ENCODE measurements at regions not wholly inside any gene's neighbourhood (a gene's known extent, or its start where the extent isn't known, plus 50 kb on each side); places are given as distances from the start of the nearest gene placed in this dataset.

- Histone ChIP-seq H3K4me2 (ENCODE audit: low read length) (no peak overlapping the region), H3K9ac (ENCODE audit: low read length) (no peak overlapping the region), H3K79me2 (replicated peaks; ENCODE audit: insufficient read depth, low read length) (no peaks in the 10 kb centered on the region), H3K27me3 (ENCODE audit: insufficient read depth, low read depth, low read length) (no peaks in the 10 kb centered on the region), H3K36me3 (ENCODE audit: insufficient read depth, low read length) (no peaks in the 10 kb centered on the region), H3F3A (ENCODE audit: insufficient read depth, low read length, poor library complexity, severe bottlenecking) (no peaks in the 10 kb centered on the region), H2AFZ (ENCODE audit: low read depth, low read length) (no peak overlapping the region), H3K9me3 (ENCODE audit: low read length) (no peaks in the 10 kb centered on the region), H4K20me1 (ENCODE audit: insufficient read depth) (no peaks in the 10 kb centered on the region), H3K9me2 (ENCODE audit: insufficient read depth, low read length) (no peaks in the 10 kb centered on the region), H3K4me3 (ENCODE audit: low read length) (no peak overlapping the region), H3K27ac (ENCODE audit: low read length) (no peak overlapping the region)
- TF ChIP-seq EP300 (conservative IDR thresholded peaks at IDR 0.05; ENCODE audit: poor library complexity, severe bottlenecking) (no peak), RAD21 (conservative IDR thresholded peaks at IDR 0.05) (no peak), REST (IDR thresholded peaks at IDR 0.05; ENCODE audit: borderline replicate concordance) (no peak), SMC3 (conservative IDR thresholded peaks at IDR 0.05; ENCODE audit: poor library complexity) (no peak), EZH2 (IDR thresholded peaks at IDR 0.05; ENCODE audit: borderline replicate concordance, insufficient read depth, low read length, poor library complexity, severe bottlenecking) (no peak), TAF1 (IDR thresholded peaks at IDR 0.05; ENCODE audit: low read depth) (no peak), MXI1 (conservative IDR thresholded peaks at IDR 0.05; ENCODE audit: poor library complexity, severe bottlenecking) (no peak), POLR2AphosphoS5 (IDR thresholded peaks at IDR 0.05) (no peak)
- TF ChIP-seq, protein P1, sequence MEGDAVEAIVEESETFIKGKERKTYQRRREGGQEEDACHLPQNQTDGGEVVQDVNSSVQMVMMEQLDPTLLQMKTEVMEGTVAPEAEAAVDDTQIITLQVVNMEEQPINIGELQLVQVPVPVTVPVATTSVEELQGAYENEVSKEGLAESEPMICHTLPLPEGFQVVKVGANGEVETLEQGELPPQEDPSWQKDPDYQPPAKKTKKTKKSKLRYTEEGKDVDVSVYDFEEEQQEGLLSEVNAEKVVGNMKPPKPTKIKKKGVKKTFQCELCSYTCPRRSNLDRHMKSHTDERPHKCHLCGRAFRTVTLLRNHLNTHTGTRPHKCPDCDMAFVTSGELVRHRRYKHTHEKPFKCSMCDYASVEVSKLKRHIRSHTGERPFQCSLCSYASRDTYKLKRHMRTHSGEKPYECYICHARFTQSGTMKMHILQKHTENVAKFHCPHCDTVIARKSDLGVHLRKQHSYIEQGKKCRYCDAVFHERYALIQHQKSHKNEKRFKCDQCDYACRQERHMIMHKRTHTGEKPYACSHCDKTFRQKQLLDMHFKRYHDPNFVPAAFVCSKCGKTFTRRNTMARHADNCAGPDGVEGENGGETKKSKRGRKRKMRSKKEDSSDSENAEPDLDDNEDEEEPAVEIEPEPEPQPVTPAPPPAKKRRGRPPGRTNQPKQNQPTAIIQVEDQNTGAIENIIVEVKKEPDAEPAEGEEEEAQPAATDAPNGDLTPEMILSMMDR (IDR thresholded peaks at IDR 0.05; ENCODE audit: poor library complexity, severe bottlenecking) = no peak
These were observed 125.1 kb upstream of the SOX4 start for GRCh38 chr6:21468461-21468860.

GRCh38 chr6:21469213-21469612, 124.3 kb upstream of the SOX4 start:
- H4K20me1 ChIP-seq (ENCODE audit: insufficient read depth) = no peaks in the 10 kb centered on the region
- H3K9me3 ChIP-seq (ENCODE audit: low read length) = no peaks in the 10 kb centered on the region
- no peak overlapping the region for H3K27ac ChIP-seq (ENCODE audit: low read length)
- H3K79me2 ChIP-seq (replicated peaks; ENCODE audit: insufficient read depth, low read length) = no peaks in the 10 kb centered on the region
- no peaks in the 10 kb centered on the region for H3K36me3 ChIP-seq (ENCODE audit: insufficient read depth, low read length)
- no peaks in the 10 kb centered on the region for H3K9me2 ChIP-seq (ENCODE audit: insufficient read depth, low read length)
- H3K4me3 ChIP-seq (ENCODE audit: low read length) = no peak overlapping the region
- no peaks in the 10 kb centered on the region for H3K27me3 ChIP-seq (ENCODE audit: insufficient read depth, low read depth, low read length)
- no peak overlapping the region for H3K9ac ChIP-seq (ENCODE audit: low read length)
- TF ChIP-seq EP300 (conservative IDR thresholded peaks at IDR 0.05; ENCODE audit: poor library complexity, severe bottlenecking) (no peak), POLR2AphosphoS5 (IDR thresholded peaks at IDR 0.05) (no peak), RAD21 (conservative IDR thresholded peaks at IDR 0.05) (no peak), EZH2 (IDR thresholded peaks at IDR 0.05; ENCODE audit: borderline replicate concordance, insufficient read depth, low read length, poor library complexity, severe bottlenecking) (no peak), REST (IDR thresholded peaks at IDR 0.05; ENCODE audit: borderline replicate concordance) (no peak), SMC3 (conservative IDR thresholded peaks at IDR 0.05; ENCODE audit: poor library complexity) (no peak), TAF1 (IDR thresholded peaks at IDR 0.05; ENCODE audit: low read depth) (no peak)
- TF ChIP-seq, protein P1 (IDR thresholded peaks at IDR 0.05; ENCODE audit: poor library complexity, severe bottlenecking) = no peak
- H3K4me2 ChIP-seq (ENCODE audit: low read length) = no peak overlapping the region
- no peaks in the 10 kb centered on the region for H3F3A ChIP-seq (ENCODE audit: insufficient read depth, low read length, poor library complexity, severe bottlenecking)
- H2AFZ ChIP-seq (ENCODE audit: low read depth, low read length) = no peak overlapping the region
